GM12873 (cell line): ENCODE measurements at regions not wholly inside any gene's neighbourhood (a gene's known extent, or its start where the extent isn't known, plus 50 kb on each side); places are given as distances from the start of the nearest gene placed in this dataset.

ENCODE experiments used
- TF ChIP-seq, protein P1 (sequence below): IDR thresholded peaks from 2 replicates; pipeline ENCODE4 v1.5.1; 2012; ENCODE audit warnings: low read depth, mild to moderate bottlenecking, moderate library complexity, low read length, control low read depth; ENCODE audit not compliant: insufficient read depth; ENCODE audit errors: missing control alignments

DNA sequence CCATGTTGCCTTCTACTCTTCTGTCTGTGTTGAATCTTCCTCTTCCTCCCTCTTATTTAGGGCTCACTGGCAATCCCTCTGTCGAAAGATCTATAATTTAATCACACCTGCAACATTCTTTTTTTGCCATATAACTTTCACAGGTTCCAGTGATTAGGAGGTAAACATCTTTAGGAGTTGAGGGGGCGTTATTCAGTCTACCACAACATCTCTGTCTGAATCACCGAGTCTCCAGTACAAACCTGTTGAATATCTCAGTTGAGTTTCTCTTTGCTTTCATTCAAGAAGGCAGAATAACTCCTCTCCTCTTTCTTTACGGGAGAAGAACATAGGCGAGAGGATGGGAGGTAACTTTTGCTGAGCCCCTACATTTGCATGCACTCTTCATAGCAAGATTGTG, 101.9 kb upstream of the CDC42BPA start:
- TF ChIP-seq, protein P1, sequence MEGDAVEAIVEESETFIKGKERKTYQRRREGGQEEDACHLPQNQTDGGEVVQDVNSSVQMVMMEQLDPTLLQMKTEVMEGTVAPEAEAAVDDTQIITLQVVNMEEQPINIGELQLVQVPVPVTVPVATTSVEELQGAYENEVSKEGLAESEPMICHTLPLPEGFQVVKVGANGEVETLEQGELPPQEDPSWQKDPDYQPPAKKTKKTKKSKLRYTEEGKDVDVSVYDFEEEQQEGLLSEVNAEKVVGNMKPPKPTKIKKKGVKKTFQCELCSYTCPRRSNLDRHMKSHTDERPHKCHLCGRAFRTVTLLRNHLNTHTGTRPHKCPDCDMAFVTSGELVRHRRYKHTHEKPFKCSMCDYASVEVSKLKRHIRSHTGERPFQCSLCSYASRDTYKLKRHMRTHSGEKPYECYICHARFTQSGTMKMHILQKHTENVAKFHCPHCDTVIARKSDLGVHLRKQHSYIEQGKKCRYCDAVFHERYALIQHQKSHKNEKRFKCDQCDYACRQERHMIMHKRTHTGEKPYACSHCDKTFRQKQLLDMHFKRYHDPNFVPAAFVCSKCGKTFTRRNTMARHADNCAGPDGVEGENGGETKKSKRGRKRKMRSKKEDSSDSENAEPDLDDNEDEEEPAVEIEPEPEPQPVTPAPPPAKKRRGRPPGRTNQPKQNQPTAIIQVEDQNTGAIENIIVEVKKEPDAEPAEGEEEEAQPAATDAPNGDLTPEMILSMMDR = no peak

DNA sequence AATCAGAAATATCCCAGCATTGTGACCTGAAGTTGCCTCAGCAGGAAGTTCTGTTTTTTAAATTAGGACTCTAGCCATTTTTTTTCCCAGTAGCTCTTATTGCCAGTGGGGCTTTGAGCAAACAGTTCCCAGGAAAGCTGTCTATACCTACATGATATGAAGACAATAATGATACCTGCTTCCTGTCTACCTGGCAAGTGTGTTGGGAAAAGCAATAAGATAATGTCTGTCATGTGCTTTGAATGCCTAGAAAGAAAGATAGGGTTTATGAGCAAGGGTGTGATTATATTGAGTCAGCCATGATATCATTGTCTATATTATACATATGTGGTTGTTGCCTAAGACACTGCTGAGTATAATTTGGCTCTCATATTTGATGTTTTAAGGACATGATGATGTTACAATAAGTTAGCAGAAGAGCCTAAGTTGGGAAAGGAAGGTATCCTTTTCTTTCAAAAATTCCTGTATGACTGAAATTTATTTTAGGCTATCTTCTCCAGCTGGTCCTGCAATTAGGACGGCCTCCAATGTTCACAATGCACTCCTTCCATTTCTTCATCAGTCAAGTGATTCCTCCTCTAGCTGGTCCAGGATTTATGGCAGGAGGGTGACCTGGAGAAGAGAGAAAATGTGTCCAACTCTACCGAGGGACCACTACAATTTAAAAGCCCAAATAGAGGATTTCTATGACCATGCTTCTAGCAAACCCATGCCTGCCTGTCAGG, 99.6 kb upstream of the CDC42BPA start:
- TF ChIP-seq, protein P1 = no peak

DNA sequence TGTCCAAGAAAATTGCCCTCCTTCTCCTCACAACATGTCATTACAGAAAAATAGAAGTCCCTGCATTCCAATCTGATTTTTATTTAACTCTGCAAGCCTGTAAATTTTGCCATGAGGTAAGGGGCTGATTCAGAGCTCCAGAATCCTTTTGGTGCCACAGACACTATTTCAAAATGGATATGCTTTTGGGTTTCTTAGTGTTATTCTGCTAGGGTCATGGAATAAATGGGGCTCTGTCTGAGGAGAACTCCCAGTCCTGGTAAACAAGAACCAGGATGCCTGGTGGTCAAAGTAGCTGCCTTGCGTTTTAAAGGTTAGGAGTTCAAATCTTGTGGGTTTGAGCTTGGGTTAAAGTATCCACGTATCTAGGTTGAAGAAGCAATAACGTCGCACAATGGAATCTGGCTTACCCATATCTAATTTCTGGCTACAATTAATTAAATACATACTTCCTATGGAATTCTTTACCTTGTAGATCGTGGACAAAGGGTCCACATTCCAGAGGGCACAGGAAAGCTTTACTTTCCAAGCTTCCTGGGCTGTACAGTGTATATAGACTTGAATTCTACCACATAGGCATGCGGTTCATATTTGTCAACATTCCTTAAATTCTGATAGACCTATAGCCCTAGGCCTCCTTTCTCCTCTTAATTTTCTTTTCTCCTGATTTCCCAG, 98.0 kb upstream of the CDC42BPA start:
- TF ChIP-seq, protein P1 = no peak

DNA sequence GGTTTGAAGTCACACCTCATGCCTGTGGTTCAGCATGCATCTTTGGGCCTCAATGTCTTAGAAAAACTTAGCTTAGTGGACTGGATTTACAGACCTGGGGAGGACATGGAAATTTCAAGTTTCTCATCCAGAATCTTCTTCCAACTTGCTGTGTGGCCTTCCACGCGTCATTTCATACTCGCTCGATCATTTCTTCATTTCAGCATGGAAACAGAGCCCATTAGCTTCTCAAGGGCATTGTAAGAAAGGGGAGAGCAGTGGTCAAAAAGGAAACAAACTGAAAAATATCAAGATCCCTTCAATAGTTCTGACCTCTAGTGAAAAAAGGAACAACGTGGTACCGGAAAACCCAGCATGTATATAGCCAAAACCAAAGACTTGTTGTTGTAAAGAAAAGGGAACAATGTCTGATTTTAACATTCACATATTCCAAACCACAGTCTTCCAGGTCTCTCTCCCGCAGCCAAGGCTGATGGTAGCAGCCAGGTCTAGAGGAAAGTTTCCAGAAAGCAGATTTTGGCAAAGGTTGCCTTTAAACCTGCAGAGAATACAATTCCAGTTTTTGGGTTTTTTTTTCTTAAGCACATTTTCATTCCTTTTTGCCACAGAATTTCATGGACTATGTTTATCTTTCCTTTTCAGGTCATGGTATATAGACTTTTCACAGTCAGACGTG, 97.0 kb upstream of the CDC42BPA start:
- TF ChIP-seq, protein P1 = no peak

DNA sequence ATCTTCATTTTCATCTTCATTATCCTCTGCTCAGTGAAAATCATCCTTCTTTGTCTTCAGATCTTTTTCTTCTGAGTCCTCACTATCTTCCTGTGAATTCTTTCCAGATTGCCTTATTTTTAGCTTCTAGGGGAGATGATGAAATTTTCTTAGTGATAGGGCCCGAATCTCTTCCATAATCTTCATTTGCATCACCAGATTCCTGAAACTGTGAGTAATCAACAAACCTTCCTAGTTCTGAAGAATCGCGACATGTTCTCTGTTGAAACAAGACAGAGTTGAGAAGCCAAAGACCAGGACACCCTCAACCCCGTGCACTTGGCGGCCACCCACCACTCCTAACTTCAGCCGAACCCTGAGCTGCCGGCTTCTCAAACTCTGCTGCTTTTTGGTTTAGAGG, 92.8 kb upstream of the CDC42BPA start:
- TF ChIP-seq, protein P1 = no peak

DNA sequence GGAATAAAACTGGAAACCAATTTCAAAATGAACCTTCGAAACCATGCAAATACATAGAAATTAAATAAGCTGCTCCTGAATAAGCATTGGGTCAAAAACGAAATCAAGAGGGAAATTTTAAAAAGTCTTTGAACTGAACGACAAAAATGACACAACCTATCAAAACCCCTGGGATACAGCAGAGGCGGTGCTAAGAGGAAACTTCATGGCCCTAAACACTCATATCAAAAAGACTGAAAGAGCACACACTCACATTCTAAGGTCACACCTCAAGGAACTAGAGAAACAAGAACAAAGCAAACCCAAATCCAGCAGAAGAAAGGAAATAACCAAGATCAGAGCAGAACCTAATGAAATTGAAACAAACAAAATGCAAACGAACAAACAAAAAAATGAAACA, 85.2 kb upstream of the CDC42BPA start:
- TF ChIP-seq, protein P1 = no peak
